ENCODE measurements at regions not wholly inside any gene's neighbourhood (a gene's known extent, or its start where the extent isn't known, plus 50 kb on each side); places are given as distances from the start of the nearest gene placed in this dataset.

GRCh38 chr3:66606126-66606525 lies 105.3 kb upstream of the LRIG1 start:
- TF ChIP-seq CTCF (IDR thresholded peaks at IDR 0.05) (no peak), POLR2A (IDR thresholded peaks at IDR 0.05) (no peak)
